Upper lobe of left lung (tissue), 6 donors: ENCODE measurements at regions not wholly inside any gene's neighbourhood (a gene's known extent, or its start where the extent isn't known, plus 50 kb on each side); places are given as distances from the start of the nearest gene placed in this dataset.

Experiments
- ATAC-seq, 2 donors: fragments of 200-7000 bp; cut with Tn5 transposase; one replicate each; pipeline ENCODE4 v1.9.1; 2022; ENCODE audit warnings: mild to moderate bottlenecking in 2 of 2, moderate library complexity in 2 of 2; ENCODE audit not compliant: low FRiP score in 2 of 2
- DNase-seq, 2 donors: peaks; one replicate each; pipeline ENCODE4 v3.0.0-alpha.2; 2019 to 2020
- H3K27ac ChIP-seq, 4 donors: fragments of 200-600 bp; sonication (generic); one replicate each; pipeline ENCODE4 v1.5.1; 2016 to 2019
- H3K27me3 ChIP-seq, 4 donors: fragments of 200-600 bp; sonication (generic); one replicate each; pipeline ENCODE4 v1.5.1; 2017 to 2019
- H3K36me3 ChIP-seq, 4 donors: fragments of 200-600 bp; sonication (generic); one replicate each; pipeline ENCODE4 v1.5.1; 2016 to 2019
- H3K4me1 ChIP-seq, 4 donors: fragments of 200-600 bp; sonication (generic); one replicate each; pipeline ENCODE4 v1.5.1; 2018 to 2019
- H3K4me3 ChIP-seq, 4 donors: fragments of 200-600 bp; sonication (generic); one replicate each; pipeline ENCODE4 v1.5.1; 2017 to 2019; ENCODE audit warnings: mild to moderate bottlenecking in 2 of 4, moderate library complexity in 1 of 4
- H3K9me3 ChIP-seq, 4 donors: fragments of 200-600 bp; sonication (generic); one replicate each; pipeline ENCODE4 v1.5.1; 2018 to 2019
- CTCF ChIP-seq, 6 experiments: fragments of 450-650 bp in 4 of 6; fragments of 200-600 bp in 2 of 6; sonication (generic) in 2 of 6; IDR thresholded peaks; one replicate each; pipeline ENCODE4 v1.5.1; 2016 to 2019; ENCODE audit warnings: antibody characterized with exemption in 6 of 6
- EP300 ChIP-seq, 4 donors: sonication (generic); formaldehyde crosslinking; IDR thresholded peaks; one replicate each; pipeline ENCODE4 v1.5.1; 2017; ENCODE audit warnings: antibody characterized with exemption in 4 of 4, control low read depth in 2 of 4
- POLR2A ChIP-seq, 4 donors: fragments of 450-650 bp; IDR thresholded peaks; one replicate each; pipeline ENCODE4 v1.5.1; 2016 to 2017; ENCODE audit warnings: antibody characterized with exemption in 4 of 4, mild to moderate bottlenecking in 2 of 4
- POLR2AphosphoS5 ChIP-seq, 2 donors: sonication (generic); formaldehyde crosslinking; IDR thresholded peaks; one replicate each; pipeline ENCODE4 v1.5.1; 2017; ENCODE audit warnings: antibody characterized with exemption in 2 of 2
- WGBS, 2 donors: methylation state at CpG; one replicate each; pipeline ENCODE4 v1.1.5; 2017 to 2018; 5-methylcytosine and 5-hydroxymethylcytosine counted together
- donor health status: DM: no; HTN: no; CAD: no; lungs with moderate emphysema.
- donor health status: DM: no; HTN: yes; CAD: no; lungs with severe emphysema.

GRCh38 chr2:8587920-8588830 lies 93.7 kb upstream of the ID2 start:
- WGBS, 2 donors = 85 to 90% methylated on average over 7 of the region's 7 CpGs
- Histone ChIP-seq H3K9me3 (no peaks in the 10 kb centered on the region), H3K27ac (no peak overlapping the region), H3K27me3 (no peaks in the 10 kb centered on the region), H3K4me3 (no peak overlapping the region), H3K36me3 (no peaks in the 10 kb centered on the region), H3K4me1 (peaks cover 4 to 13% (median 8%) of the 10 kb centered on the region in 4 donors)
- TF ChIP-seq EP300 (IDR thresholded peaks at IDR 0.05) = no peak
- no peak for TF ChIP-seq POLR2A (IDR thresholded peaks at IDR 0.05)
- TF ChIP-seq CTCF (IDR thresholded peaks at IDR 0.05) = no peak
- TF ChIP-seq POLR2AphosphoS5 (IDR thresholded peaks at IDR 0.05) = no peak
- ATAC-seq (no peak), DNase-seq (no peak)

- TF ChIP-seq POLR2A (IDR thresholded peaks at IDR 0.05) = no peak
- TF ChIP-seq POLR2AphosphoS5 (IDR thresholded peaks at IDR 0.05) = no peak
- no peak for TF ChIP-seq EP300 (IDR thresholded peaks at IDR 0.05)
- no peak for TF ChIP-seq CTCF (IDR thresholded peaks at IDR 0.05)
- DNase-seq = no peak
- no peaks in the 10 kb centered on the region for H3K36me3 ChIP-seq
- peaks cover 0 to 7% (median 6%) of the 10 kb centered on the region in 4 donors for H3K4me1 ChIP-seq
- no peaks in the 10 kb centered on the region for H3K27me3 ChIP-seq
- no peak overlapping the region for H3K4me3 ChIP-seq
- no peak for ATAC-seq
- WGBS, 2 donors = 80 to 87% methylated on average over 6 of the region's 6 CpGs
- no peak overlapping the region for H3K27ac ChIP-seq
- no peaks in the 10 kb centered on the region for H3K9me3 ChIP-seq
Observed at GRCh38 chr2:8588831-8589191, 93.0 kb upstream of the ID2 start.

- no peak for ATAC-seq
- no peak for DNase-seq
- no peak for TF ChIP-seq EP300 (IDR thresholded peaks at IDR 0.05)
- TF ChIP-seq CTCF (IDR thresholded peaks at IDR 0.05) = no peak
- TF ChIP-seq POLR2A (IDR thresholded peaks at IDR 0.05) = no peak
- no peak for TF ChIP-seq POLR2AphosphoS5 (IDR thresholded peaks at IDR 0.05)
- Histone ChIP-seq H3K36me3 (no peaks in the 10 kb centered on the region), H3K27me3 (no peaks in the 10 kb centered on the region), H3K4me1 (no peaks in the 10 kb centered on the region), H3K4me3 (no peak overlapping the region), H3K9me3 (no peaks in the 10 kb centered on the region), H3K27ac (no peak overlapping the region)
- WGBS, 2 donors = 85 to 88% methylated on average over 1 of the region's 1 CpG
Observed at GRCh38 chr2:8589721-8590120, 92.1 kb upstream of the ID2 start.

- H3K27ac ChIP-seq = no peak overlapping the region
- TF ChIP-seq POLR2AphosphoS5 (IDR thresholded peaks at IDR 0.05) = no peak
- TF ChIP-seq POLR2A (IDR thresholded peaks at IDR 0.05) = no peak
- TF ChIP-seq CTCF (IDR thresholded peaks at IDR 0.05) = no peak
- no peak for TF ChIP-seq EP300 (IDR thresholded peaks at IDR 0.05)
- no peaks in the 10 kb centered on the region for H3K27me3 ChIP-seq
- DNase-seq (no peak), ATAC-seq (no peak)
- no peak overlapping the region for H3K4me3 ChIP-seq
- H3K9me3 ChIP-seq = no peaks in the 10 kb centered on the region
- no peaks in the 10 kb centered on the region for H3K36me3 ChIP-seq
- 79 to 84% methylated on average over 6 of the region's 6 CpGs for WGBS, 2 donors
- H3K4me1 ChIP-seq = no peaks in the 10 kb centered on the region
Observed at GRCh38 chr2:8590938-8591337, 90.9 kb upstream of the ID2 start.

- Histone ChIP-seq H3K4me1 (no peaks in the 10 kb centered on the region), H3K4me3 (no peak overlapping the region), H3K27me3 (no peaks in the 10 kb centered on the region), H3K36me3 (no peaks in the 10 kb centered on the region), H3K9me3 (no peaks in the 10 kb centered on the region), H3K27ac (no peak overlapping the region)
- DNase-seq (no peak), ATAC-seq (no peak)
- WGBS, 2 donors = 79 to 97% methylated on average over 6 to 7 of the region's 7 CpGs
- no peak for TF ChIP-seq POLR2A (IDR thresholded peaks at IDR 0.05)
- TF ChIP-seq POLR2AphosphoS5 (IDR thresholded peaks at IDR 0.05) = no peak
Observed at GRCh38 chr2:8592736-8593135, 89.1 kb upstream of the ID2 start.
